ENCODE measurements at regions not wholly inside any gene's neighbourhood (a gene's known extent, or its start where the extent isn't known, plus 50 kb on each side); places are given as distances from the start of the nearest gene placed in this dataset.
"Not testable (repeated sequence)": the region's sequence is repeated elsewhere in the genome, so short reads cannot be mapped to it uniquely, and the experiment has no call there.

- H3K4me3 ChIP-seq, result no peak overlapping the region
- no peak overlapping the region for H3K27ac ChIP-seq
- in situ Hi-C loops (cut with MboI; ENCODE audit: low sequenced_read_pairs in 4 of 4) (no loop called here), intact Hi-C loops (cut with DNase I; ENCODE audit: low total_unique reads) (no loop called here)
- H3K36me3 ChIP-seq, result no peaks in the 10 kb centered on the region
- no peak for DNase-seq
- TF ChIP-seq POLR2A (IDR thresholded peaks at IDR 0.05), result no peak
- TF ChIP-seq CTCF (IDR thresholded peaks at IDR 0.05 in 4 of 5, conservative IDR thresholded peaks at IDR 0.05 in 1 of 5), result no peak
- no peak for ATAC-seq
- H3K27me3 ChIP-seq, result no peaks in the 10 kb centered on the region
- H3K4me1 ChIP-seq, result no peaks in the 10 kb centered on the region
- no peaks in the 10 kb centered on the region for H3K9me3 ChIP-seq
These were observed 143.0 kb upstream of the THBS2 start for GRCh38 chr6:169396554-169397163.

- in situ Hi-C loops (cut with MboI; ENCODE audit: low sequenced_read_pairs in 4 of 4); H3K27ac ChIP-seq; DNase-seq; H3K4me3 ChIP-seq; H3K36me3 ChIP-seq; intact Hi-C loops (cut with DNase I; ENCODE audit: low total_unique reads); H3K27me3 ChIP-seq; H3K4me1 ChIP-seq; ATAC-seq; H3K9me3 ChIP-seq: not testable (repeated sequence)
These were observed 142.4 kb upstream of the THBS2 start for GRCh38 chr6:169396009-169396539.

GRCh38 chr6:169395080-169395805 lies 141.6 kb upstream of the THBS2 start:
- no peak overlapping the region for H3K27ac ChIP-seq
- intact Hi-C loops (cut with DNase I; ENCODE audit: low total_unique reads) (no loop called here), in situ Hi-C loops (cut with MboI; ENCODE audit: low sequenced_read_pairs in 4 of 4) (no loop called here)
- no peaks in the 10 kb centered on the region for H3K27me3 ChIP-seq
- no peaks in the 10 kb centered on the region for H3K9me3 ChIP-seq
- DNase-seq (no peak), ATAC-seq (no peak)
- no peaks in the 10 kb centered on the region for H3K36me3 ChIP-seq
- no peaks in the 10 kb centered on the region for H3K4me1 ChIP-seq
- no peak overlapping the region for H3K4me3 ChIP-seq
- no peak for TF ChIP-seq CTCF (IDR thresholded peaks at IDR 0.05 in 4 of 5, conservative IDR thresholded peaks at IDR 0.05 in 1 of 5)
- TF ChIP-seq POLR2A (IDR thresholded peaks at IDR 0.05), result no peak

- H3K36me3 ChIP-seq, result no peaks in the 10 kb centered on the region
- DNase-seq, result no peak
- in situ Hi-C loops (cut with MboI; ENCODE audit: low sequenced_read_pairs in 4 of 4), result no loop called here
- H3K4me1 ChIP-seq, result no peaks in the 10 kb centered on the region
- no peaks in the 10 kb centered on the region for H3K27me3 ChIP-seq
- no peak overlapping the region for H3K4me3 ChIP-seq
- intact Hi-C loops (cut with DNase I; ENCODE audit: low total_unique reads), result no loop called here
- H3K27ac ChIP-seq, result no peak overlapping the region
- TF ChIP-seq POLR2A (IDR thresholded peaks at IDR 0.05) (no peak), CTCF (IDR thresholded peaks at IDR 0.05 in 4 of 5, conservative IDR thresholded peaks at IDR 0.05 in 1 of 5) (no peak)
- no peaks in the 10 kb centered on the region for H3K9me3 ChIP-seq
- ATAC-seq, result no peak
These were observed 140.1 kb upstream of the THBS2 start for GRCh38 chr6:169393753-169394152.

GRCh38 chr6:169391473-169392071 lies 137.9 kb upstream of the THBS2 start:
- ATAC-seq, result no peak
- Histone ChIP-seq H3K9me3 (no peaks in the 10 kb centered on the region), H3K4me1 (no peaks in the 10 kb centered on the region), H3K27ac (no peak overlapping the region), H3K4me3 (no peak overlapping the region), H3K36me3 (no peaks in the 10 kb centered on the region), H3K27me3 (no peaks in the 10 kb centered on the region)
- TF ChIP-seq CTCF (IDR thresholded peaks at IDR 0.05 in 4 of 5, conservative IDR thresholded peaks at IDR 0.05 in 1 of 5) (no peak), POLR2A (IDR thresholded peaks at IDR 0.05) (no peak)
- no peak for DNase-seq
- intact Hi-C loops (cut with DNase I; ENCODE audit: low total_unique reads) (no loop called here), in situ Hi-C loops (cut with MboI; ENCODE audit: low sequenced_read_pairs in 4 of 4) (no loop called here)
